ENCODE measurements at regions not wholly inside any gene's neighbourhood (a gene's known extent, or its start where the extent isn't known, plus 50 kb on each side); places are given as distances from the start of the nearest gene placed in this dataset.
"Not testable (repeated sequence)": the region's sequence is repeated elsewhere in the genome, so short reads cannot be mapped to it uniquely, and the experiment has no call there.

GRCh38 chr2:163066085-163066484 lies 227.5 kb upstream of the KCNH7 start:
- DNase-seq = no peak

- no peak for DNase-seq
Measured at GRCh38 chr2:163062524-163062923, 224.0 kb upstream of the KCNH7 start.

- DNase-seq = no peak
Measured at GRCh38 chr2:163046615-163047014, 208.0 kb upstream of the KCNH7 start.

DNA sequence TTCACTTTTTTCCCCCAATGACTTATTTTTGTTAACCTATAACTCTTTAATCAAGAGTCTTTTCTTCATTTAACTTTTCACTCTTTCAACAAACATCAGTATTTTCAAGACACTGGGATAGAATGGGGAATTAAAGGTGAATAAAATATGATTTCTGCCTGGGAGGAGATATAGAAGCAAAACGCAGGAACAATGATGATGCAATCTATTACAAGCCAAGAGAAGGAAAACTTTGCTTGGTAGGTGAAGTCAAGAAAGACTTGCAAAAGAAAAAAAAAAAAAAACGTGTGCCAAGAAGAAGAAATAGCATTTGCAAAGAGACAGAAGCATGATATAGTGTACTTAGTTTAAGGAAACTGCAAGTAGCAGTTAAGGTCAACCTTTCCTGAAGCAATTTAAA lies 207.3 kb upstream of the KCNH7 start:
- no peak for DNase-seq

GRCh38 chr2:163044114-163044513 lies 205.5 kb upstream of the KCNH7 start:
- no peak for DNase-seq

DNA sequence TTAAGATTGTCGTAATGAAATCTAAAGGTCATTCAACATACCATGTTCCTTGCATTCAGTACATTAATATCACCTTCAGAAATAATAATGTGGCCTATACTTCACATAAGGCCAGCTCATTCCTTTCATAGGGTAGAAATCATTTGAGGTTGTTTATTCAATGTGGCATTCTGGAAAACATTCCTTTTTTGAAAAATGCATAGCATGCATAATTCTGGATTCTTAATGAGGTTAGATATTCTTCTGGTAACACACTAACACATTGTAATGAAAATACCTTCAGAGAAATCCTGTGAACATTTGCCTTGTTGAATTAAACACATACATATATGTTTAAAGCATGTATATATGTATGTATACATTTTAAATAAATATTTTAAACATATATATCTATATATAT lies 204.6 kb upstream of the KCNH7 start:
- DNase-seq = no peak

GRCh38 chr2:163039266-163039665 lies 200.7 kb upstream of the KCNH7 start:
- DNase-seq = no peak

DNA sequence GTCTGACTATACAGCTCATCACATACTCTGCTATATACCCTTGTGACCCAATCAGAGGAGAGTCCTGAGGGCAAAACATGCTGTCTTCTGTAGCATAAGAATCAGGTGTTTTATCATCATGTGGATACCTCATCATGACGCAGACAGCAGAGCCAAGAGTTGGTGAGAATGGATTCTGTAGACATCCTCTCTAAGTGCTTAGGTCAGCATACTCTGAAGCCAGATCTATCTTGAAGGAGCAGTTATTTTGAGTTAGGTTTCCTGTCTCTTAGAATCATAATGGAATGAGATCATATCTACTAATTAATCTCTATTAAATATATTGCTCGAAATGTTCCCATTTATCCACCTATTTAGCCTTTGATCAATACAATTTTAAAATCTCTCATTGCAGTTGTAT lies 190.2 kb upstream of the KCNH7 start:
- no peak for DNase-seq

- DNase-seq = not testable (repeated sequence)
Measured at GRCh38 chr2:163026136-163026775, 187.7 kb upstream of the KCNH7 start.

DNA sequence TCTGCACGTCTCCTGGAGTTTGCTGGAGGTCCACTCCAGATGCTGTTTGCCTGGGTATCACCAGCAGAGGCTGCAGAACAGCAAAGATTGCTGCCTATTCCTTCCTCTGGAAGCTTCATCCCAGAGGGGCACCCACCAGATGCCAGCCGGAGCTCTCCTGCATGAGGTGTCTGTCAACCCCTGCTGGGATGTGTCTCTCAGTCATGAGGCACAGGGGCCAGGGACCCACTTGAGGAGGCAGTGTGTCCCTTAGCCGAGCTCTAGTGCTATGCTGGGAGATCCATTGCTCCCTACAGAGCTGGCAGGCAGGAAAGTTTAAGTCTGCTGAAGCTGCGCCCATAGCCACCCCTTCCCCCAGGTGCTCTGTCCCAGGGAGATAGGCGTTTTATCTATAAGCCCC lies 178.3 kb upstream of the KCNH7 start:
- DNase-seq = not testable (repeated sequence)

- DNase-seq = no peak
Measured at GRCh38 chr2:163011000-163011399, 172.4 kb upstream of the KCNH7 start.

DNA sequence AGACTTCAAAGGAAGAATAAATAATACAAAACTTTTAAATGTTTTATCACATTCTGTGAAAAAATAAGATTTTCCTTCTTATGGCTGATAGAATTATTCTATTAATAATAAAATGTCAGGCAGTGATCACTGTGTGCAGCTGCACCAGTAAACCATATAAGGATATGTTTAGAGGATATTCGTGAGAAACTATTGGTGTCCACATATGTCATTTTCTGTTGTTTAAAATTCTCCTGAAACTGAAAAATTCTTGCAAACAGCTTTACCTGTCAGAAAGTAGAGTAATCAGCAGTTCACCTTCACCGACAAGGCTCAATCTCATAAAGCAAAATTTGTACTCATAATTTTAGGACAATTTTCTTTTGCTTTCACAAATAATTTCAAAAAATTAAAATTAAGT lies 170.1 kb upstream of the KCNH7 start:
- DNase-seq = no peak

- DNase-seq = no peak
Measured at GRCh38 chr2:162994718-162995117, 156.2 kb upstream of the KCNH7 start.

DNA sequence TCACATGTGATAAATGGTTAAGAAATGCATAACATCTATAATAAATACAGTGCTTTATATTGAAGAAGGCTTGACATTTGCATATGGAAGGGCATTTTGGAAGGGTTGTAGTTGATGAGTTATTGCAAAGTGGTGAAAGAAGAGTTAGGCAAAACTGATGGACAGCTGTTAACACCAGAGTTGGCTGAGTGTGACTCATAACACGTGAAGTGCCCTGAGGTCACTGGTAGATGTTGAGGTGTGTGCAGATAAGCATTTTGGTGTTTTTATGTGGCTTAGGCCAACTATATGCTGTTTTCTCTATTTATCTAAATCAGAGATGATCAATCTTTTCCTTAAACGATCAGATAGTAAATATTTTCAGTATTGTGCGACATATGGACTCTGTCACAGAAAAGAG lies 154.3 kb upstream of the KCNH7 start:
- no peak for DNase-seq

- DNase-seq = no peak
Measured at GRCh38 chr2:162989507-162989906, 150.9 kb upstream of the KCNH7 start.

GRCh38 chr2:162974771-162975170 lies 136.2 kb upstream of the KCNH7 start:
- no peak for DNase-seq

- no peak for DNase-seq
Measured at GRCh38 chr2:162972383-162972782, 133.8 kb upstream of the KCNH7 start.

DNA sequence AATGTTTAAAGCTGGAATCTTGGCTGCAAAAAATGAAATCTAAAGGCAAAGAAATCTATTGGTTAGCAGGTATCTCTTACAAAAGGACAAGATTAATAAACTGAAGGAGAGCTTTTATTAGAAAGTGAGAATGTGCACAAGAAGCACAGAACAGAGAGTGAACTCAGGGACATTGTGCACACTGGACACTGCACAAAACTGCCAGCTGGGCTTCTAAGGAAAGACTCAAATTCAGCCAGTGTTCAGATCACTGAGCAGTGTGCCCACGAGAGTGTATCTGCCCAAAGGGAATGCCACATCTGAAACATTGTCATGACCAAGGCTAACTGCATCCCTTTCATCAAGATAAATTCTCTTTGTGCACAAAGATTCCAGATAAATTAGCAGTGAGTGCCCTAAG lies 129.7 kb upstream of the KCNH7 start:
- no peak for DNase-seq

DNA sequence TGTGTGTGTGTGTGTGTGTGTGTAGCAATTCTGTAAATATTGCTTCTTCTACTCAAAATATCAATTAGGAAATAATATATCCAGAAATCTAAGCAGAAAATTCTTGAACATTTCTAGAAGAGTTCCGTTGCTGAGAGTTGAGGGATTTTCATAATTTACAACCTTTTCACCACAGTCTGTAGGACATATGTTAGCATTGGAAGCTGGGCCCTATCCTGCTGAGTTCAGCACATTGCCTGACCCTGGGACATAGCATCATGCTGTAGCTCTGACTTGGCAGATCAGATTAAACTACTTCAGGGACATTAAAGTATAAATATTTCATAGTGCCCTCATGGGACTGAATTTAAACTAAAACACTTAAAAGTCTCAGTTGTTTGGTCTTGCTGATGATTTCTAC lies 129.2 kb upstream of the KCNH7 start:
- no peak for DNase-seq

DNA sequence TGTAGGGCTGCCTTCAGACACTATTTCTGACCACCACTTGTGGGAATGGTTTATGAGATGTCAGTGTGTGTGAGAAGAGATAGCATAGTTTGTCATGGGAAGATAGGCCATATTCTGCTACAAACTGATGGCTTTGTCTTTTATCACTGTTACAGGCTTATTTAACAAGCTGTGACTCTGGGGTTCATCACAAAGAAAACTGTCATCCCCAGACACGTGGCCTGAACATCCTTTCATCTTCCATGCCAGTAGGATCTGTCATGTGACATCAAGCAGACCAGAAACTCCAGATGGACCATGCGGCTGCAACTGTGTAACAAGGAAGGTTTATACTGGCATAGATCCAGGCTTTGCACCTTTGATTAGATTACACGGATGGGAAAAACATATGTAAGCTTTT lies 128.6 kb upstream of the KCNH7 start:
- DNase-seq = no peak

- DNase-seq = no peak
Measured at GRCh38 chr2:162965191-162965590, 126.6 kb upstream of the KCNH7 start.

GRCh38 chr2:162964513-162964912 lies 125.9 kb upstream of the KCNH7 start:
- no peak for DNase-seq

DNA sequence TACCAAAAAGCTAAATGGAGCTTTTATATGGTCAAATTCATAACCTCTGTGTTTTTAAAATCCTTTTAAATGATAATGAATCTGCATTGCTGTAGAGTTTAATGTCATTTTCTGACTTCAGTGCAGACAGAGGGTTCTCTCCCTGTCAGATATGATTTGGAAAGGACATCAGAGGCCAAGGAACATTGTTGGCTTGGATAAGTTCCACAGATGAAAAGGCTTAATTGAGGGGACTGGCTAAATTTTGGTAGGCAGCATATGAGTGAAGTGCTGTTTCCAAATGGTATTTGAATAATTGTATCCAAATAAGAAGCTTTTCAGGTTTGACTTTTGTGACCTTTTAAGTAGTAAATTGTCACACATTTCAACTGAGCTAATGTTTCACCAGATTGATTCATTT lies 124.6 kb upstream of the KCNH7 start:
- no peak for DNase-seq

DNA sequence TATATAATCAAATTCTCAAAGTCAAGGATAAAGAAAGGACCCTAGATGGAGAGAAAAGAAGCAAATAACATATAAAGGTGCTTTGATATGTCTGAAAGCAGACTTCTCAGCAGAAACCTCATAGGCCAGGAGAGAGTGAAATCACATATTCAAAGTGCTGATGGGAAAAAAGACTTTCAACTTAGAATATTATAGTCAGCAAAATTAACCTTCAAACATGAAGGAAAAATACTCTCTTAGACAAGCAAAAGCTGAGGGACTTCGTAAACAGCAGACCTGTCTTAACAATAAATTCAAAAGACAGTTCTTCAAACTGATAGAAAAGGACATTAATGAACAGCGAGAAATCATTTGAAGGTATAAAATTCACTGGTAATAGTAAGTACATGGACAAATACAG lies 107.2 kb upstream of the KCNH7 start:
- no peak for DNase-seq

- no peak for DNase-seq
Measured at GRCh38 chr2:162938387-162938786, 99.8 kb upstream of the KCNH7 start.

DNA sequence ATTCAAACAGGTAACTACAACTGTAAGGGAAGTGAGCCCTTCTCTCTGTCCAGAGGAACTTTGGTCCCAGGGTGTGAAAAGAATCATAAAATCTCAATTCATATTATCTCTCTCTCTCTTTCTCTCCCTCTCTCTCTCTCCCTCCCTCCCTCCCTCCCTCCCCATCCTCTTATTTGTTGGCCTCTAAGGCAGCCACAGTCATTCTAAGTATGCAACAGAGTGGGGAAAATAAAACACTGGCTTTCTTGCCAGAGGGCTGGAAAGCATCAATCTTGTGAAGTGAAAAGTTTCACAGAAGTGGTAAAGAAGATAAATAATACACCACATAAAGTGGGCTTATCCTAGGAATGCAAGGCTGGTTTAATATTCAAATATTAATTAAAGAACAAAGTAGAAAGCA lies 95.6 kb upstream of the KCNH7 start:
- DNase-seq = no peak

Data from inflammatory macrophage (primary cell).